DOHH2 (cell line): ENCODE measurements at regions not wholly inside any gene's neighbourhood (a gene's known extent, or its start where the extent isn't known, plus 50 kb on each side); places are given as distances from the start of the nearest gene placed in this dataset.

Source experiments
- CTCF ChIP-seq: fragments of 200-600 bp; sonication (generic); IDR thresholded peaks from one replicate; pipeline ENCODE4 v1.5.1; 2014; ENCODE audit warnings: antibody characterized with exemption, mild to moderate bottlenecking, low read depth, low read length; ENCODE audit not compliant: poor library complexity, severe bottlenecking
- EZH2phosphoT487 ChIP-seq: fragments of 200-600 bp; sonication (generic); IDR thresholded peaks from 2 replicates; pipeline ENCODE4 v1.6.1; 2017; ENCODE audit warnings: borderline replicate concordance, mild to moderate bottlenecking, antibody characterized with exemption, low read length, moderate library complexity, mixed read lengths

DNA sequence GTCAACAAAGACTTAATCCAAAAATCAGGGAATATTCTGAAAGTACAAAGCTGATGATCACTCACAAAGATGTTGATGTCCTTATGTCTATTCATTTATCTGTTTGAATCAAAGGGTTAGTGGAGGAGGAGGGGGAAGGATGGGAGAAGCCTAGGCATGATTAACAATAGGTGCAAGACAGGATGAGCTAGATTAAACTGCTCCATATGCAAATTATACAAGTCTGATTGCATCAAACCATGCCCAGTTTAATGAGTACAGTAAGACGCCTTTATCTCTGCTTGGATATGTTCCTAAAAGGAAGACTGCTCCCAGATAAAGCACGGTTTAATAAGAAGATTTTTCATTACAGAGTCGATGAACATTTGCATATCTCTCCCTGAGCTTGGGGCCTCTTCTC is 626.4 kb upstream of the NOX3 start:
- TF ChIP-seq CTCF (no peak), EZH2phosphoT487 (no peak)
